Ovary (tissue), 7 donors: ENCODE measurements at regions not wholly inside any gene's neighbourhood (a gene's known extent, or its start where the extent isn't known, plus 50 kb on each side); places are given as distances from the start of the nearest gene placed in this dataset.

Source experiments
- DNase-seq, 5 donors: peaks; one replicate each; pipeline ENCODE4 v3.0.0-alpha.2; 2019 to 2020
- H3K27ac ChIP-seq, 2 donors: fragments of 200-600 bp; one replicate each; pipeline versions ENCODE4 v1.5.1 to v1.8.0; 2019 to 2022
- H3K27me3 ChIP-seq: fragments of 200-600 bp; one replicate; pipeline ENCODE4 v1.8.0; 2022
- H3K36me3 ChIP-seq: fragments of 200-600 bp; sonication (generic); one replicate; pipeline ENCODE4 v1.5.1; 2019
- H3K4me1 ChIP-seq: one replicate; pipeline ENCODE4 v1.8.1; 2013; ENCODE audit warnings: mild to moderate bottlenecking, moderate library complexity; ENCODE audit not compliant: insufficient read depth
- H3K4me3 ChIP-seq: fragments of 200-600 bp; sonication (generic); one replicate; pipeline ENCODE4 v1.5.1; 2017
- H3K9me3 ChIP-seq, 2 donors: fragments of 200-600 bp in 1 of 2; sonication (generic) in 1 of 2; one replicate each; pipeline versions ENCODE4 v1.5.1 to v1.8.1; 2013 to 2019; ENCODE audit warnings: mild to moderate bottlenecking in 1 of 2, moderate library complexity in 1 of 2
- CTCF ChIP-seq, 3 donors: fragments of 450-650 bp in 2 of 3; fragments of 200-600 bp in 1 of 3; IDR thresholded peaks; one replicate each; pipeline versions ENCODE4 v1.5.1 to v1.8.0; 2016 to 2022; ENCODE audit warnings: antibody characterized with exemption in 3 of 3, mild to moderate bottlenecking in 1 of 3
- EP300 ChIP-seq: sonication (generic); formaldehyde crosslinking; IDR thresholded peaks from one replicate; pipeline ENCODE4 v1.6.1; 2017; ENCODE audit warnings: antibody characterized with exemption
- POLR2A ChIP-seq: fragments of 450-650 bp; IDR thresholded peaks from one replicate; pipeline ENCODE4 v1.6.1; 2017; ENCODE audit warnings: antibody characterized with exemption, mild to moderate bottlenecking, moderate library complexity
- WGBS, 3 donors: extraction: QIAGEN DNeasy Blood & Tissue Kit in 1 of 3; methylation state at CpG; one replicate each; pipeline versions ENCODE4 v1.1.5 to v1.1.7; 2013 to 2017; 5-methylcytosine and 5-hydroxymethylcytosine counted together
- intact Hi-C, 4 donors: fragments of 100-400 bp; cut with DNase I; formaldehyde crosslinking; loops; one replicate each; pipeline versions ENCODE4 v1.11.0 to v1.15.1; 2022 to 2023
- donor health status: DM: no; HTN: no; CAD: no; lungs with moderate emphysema.
- donor health status: DM: no; HTN: no; CAD: no.
- donor health status: Bipolar disorder and iron deficiency.
- donor health status: DM: no; HTN: no; CAD: no.
- donor health status: DM: yes; HTN: yes; CAD: no.

- TF ChIP-seq EP300: no peak
- no peak for TF ChIP-seq POLR2A
- TF ChIP-seq CTCF (IDR thresholded peaks at IDR 0.05): no peak
- WGBS, 3 donors: 70 to 81% (median 76%) methylated on average over 10 of the region's 10 CpGs
Measured at GRCh38 chr5:2802693-2803365, 51.4 kb upstream of the IRX2 start.

GRCh38 chr5:2801577-2802525 lies 50.4 kb upstream of the IRX2 start:
- Histone ChIP-seq H3K36me3 (no peaks in the 10 kb centered on the region), H3K9me3 (no peaks in the 10 kb centered on the region), H3K4me1 (no peaks in the 10 kb centered on the region), H3K4me3 (no peak overlapping the region), H3K27me3 (no peaks in the 10 kb centered on the region), H3K27ac (no peak overlapping the region)
- intact Hi-C loops: no loop called here
- 17 to 19% (median 18%) methylated on average over 18 of the region's 18 CpGs for WGBS, 3 donors
- DNase-seq: no peak
- no peak for TF ChIP-seq CTCF (IDR thresholded peaks at IDR 0.05)
- TF ChIP-seq POLR2A: no peak
- no peak for TF ChIP-seq EP300

More at GRCh38 chr5:2802693-2803365, 51.4 kb upstream of the IRX2 start:
- intact Hi-C loops: no loop called here
- no peaks in the 10 kb centered on the region for H3K4me1 ChIP-seq
- no peak overlapping the region for H3K4me3 ChIP-seq
- H3K27ac ChIP-seq: no peak overlapping the region
- H3K9me3 ChIP-seq: no peaks in the 10 kb centered on the region
- no peaks in the 10 kb centered on the region for H3K36me3 ChIP-seq
- no peak for DNase-seq
- H3K27me3 ChIP-seq: no peaks in the 10 kb centered on the region
